ENCODE measurements at regions not wholly inside any gene's neighbourhood (a gene's known extent, or its start where the extent isn't known, plus 50 kb on each side); places are given as distances from the start of the nearest gene placed in this dataset.

DNA sequence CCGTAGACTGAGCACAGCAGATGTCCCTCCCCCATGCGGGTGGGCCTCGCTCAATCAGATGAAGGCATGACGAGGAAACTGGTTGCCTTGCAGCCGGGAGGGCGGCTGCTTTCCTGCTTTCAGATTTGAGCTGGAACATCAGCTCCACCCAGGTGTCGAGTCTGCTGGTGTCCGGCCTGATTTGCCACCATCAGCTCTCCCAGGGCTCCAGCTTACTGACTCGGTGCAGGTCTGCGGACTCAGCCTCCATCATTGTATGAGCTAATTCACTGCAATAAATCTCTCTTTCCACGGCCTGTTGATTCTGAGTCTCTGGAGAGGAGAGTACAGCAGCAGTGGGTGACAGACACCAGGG lies 156.2 kb downstream of the KIF26A start:
- CTCF ChIA-PET (ENCODE audit: low intra/inter-chr PET ratio) = no interaction called here
- POLR2A ChIA-PET = no interaction called here
- Histone ChIP-seq H3K4me1 (replicated peaks in 1 of 2; ENCODE audit: control insufficient read depth in 2 of 2, insufficient read depth in 2 of 2, low read length in 2 of 2) (no peaks in the 10 kb centered on the region), H3K79me2 (ENCODE audit: control insufficient read depth, insufficient read depth, low read length) (no peaks in the 10 kb centered on the region), H2AFZ (ENCODE audit: low read depth, low read length) (no peak overlapping the region), H3K9me1 (ENCODE audit: control insufficient read depth, insufficient read depth, low read length) (no peaks in the 10 kb centered on the region), H3K4me2 (ENCODE audit: insufficient read depth, low read length) (no peak overlapping the region), H4K20me1 (replicated peaks; ENCODE audit: control insufficient read depth, insufficient read depth, low read length) (no peaks in the 10 kb centered on the region), H3K36me3 (ENCODE audit: control insufficient read depth, insufficient read depth, low read length) (no peaks in the 10 kb centered on the region), H3K9me3 (replicated peaks; ENCODE audit: control insufficient read depth, insufficient read depth, low read depth, low read length) (no peaks in the 10 kb centered on the region), H3K4me3 (no peak overlapping the region), H3K9ac (ENCODE audit: insufficient read depth in 1 of 2, low read depth in 2 of 2, low read length in 2 of 2) (no peak overlapping the region), H3K27ac (ENCODE audit: extremely low read depth, low read depth, low read length) (no peak overlapping the region), H3K27me3 (ENCODE audit: control insufficient read depth in 2 of 2, insufficient read depth in 2 of 2, low read length in 2 of 2) (no peaks in the 10 kb centered on the region)
- ATAC-seq (no peak), FAIRE-seq (no peak), DNase-seq (ENCODE audit: extremely low read depth in 1 of 4, low spot score in 3 of 4) (no peak)
- TF ChIP-seq ZNF134 (CRISPR knock-in tag; conservative IDR thresholded peaks at IDR 0.05) (peak; percentile 99), MXI1 (IDR thresholded peaks at IDR 0.05; ENCODE audit: low read depth, low read length) (no peak)
- WGBS (ENCODE audit: insufficient coverage, low coverage, missing lambda C conversion rate) = 3% methylated on average over 8 of the region's 11 CpGs
- BruUV-seq (replicated peaks) = no TSS peak
- intact Hi-C loops (cut with micrococcal nuclease) = no loop called here
- in situ Hi-C loops (cut with MboI) = no loop called here

DNA sequence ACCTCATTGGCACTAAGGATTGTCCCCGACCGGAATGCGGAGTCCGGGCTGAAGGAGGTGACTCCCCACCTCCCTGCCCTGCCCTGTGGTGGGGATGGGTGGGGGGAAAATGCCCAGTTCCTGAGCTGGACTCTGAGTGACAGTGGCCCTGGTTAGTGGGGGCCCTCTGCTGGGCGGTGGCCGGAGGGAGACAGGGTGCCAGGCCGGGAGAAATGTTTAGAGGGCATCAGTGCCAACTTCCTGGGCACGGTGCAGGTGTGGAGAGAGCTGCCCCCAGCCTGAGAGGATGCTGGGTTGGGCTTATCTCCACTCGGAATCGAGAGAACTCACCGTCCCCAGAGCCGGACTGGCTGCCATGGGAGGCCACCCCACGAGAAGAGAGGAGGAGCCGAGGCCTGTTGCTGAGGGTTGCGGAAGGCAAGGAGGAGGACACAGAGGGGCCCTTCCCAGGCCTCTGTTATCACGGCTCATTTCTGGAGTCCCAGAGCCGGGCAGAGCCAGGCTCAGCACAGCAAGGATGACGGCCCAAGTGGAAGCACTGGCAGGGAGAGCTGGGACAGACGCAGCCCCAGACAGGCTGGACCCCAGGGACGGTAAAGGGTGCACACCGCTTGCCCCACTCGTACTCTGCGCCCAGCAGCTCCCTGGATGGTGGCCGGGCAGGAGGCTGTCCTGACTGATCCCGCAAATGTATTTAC lies 156.7 kb downstream of the KIF26A start:
- Histone ChIP-seq H3K36me3 (ENCODE audit: control insufficient read depth, insufficient read depth, low read length) (no peaks in the 10 kb centered on the region), H3K79me2 (ENCODE audit: control insufficient read depth, insufficient read depth, low read length) (no peaks in the 10 kb centered on the region), H3K9me1 (ENCODE audit: control insufficient read depth, insufficient read depth, low read length) (no peaks in the 10 kb centered on the region), H3K9ac (ENCODE audit: insufficient read depth in 1 of 2, low read depth in 2 of 2, low read length in 2 of 2) (no peak overlapping the region), H2AFZ (ENCODE audit: low read depth, low read length) (no peak overlapping the region), H3K4me1 (replicated peaks in 1 of 2; ENCODE audit: control insufficient read depth in 2 of 2, insufficient read depth in 2 of 2, low read length in 2 of 2) (no peaks in the 10 kb centered on the region), H3K27me3 (ENCODE audit: control insufficient read depth in 2 of 2, insufficient read depth in 2 of 2, low read length in 2 of 2) (no peaks in the 10 kb centered on the region), H3K9me3 (replicated peaks; ENCODE audit: control insufficient read depth, insufficient read depth, low read depth, low read length) (no peaks in the 10 kb centered on the region), H3K4me3 (no peak overlapping the region), H3K4me2 (ENCODE audit: insufficient read depth, low read length) (no peak overlapping the region), H4K20me1 (replicated peaks; ENCODE audit: control insufficient read depth, insufficient read depth, low read length) (no peaks in the 10 kb centered on the region), H3K27ac (ENCODE audit: extremely low read depth, low read depth, low read length) (no peak overlapping the region)
- WGBS (ENCODE audit: insufficient coverage, low coverage, missing lambda C conversion rate) = 2% methylated on average over 12 of the region's 25 CpGs
- ChIA-PET CTCF (ENCODE audit: low intra/inter-chr PET ratio) (no interaction called here), POLR2A (no interaction called here)
- ATAC-seq = no peak
- BruUV-seq (replicated peaks) = no TSS peak
- in situ Hi-C loops (cut with MboI) = no loop called here
- intact Hi-C loops (cut with micrococcal nuclease) = no loop called here
- no peak for FAIRE-seq
- DNase-seq (ENCODE audit: extremely low read depth in 1 of 4, low spot score in 3 of 4) = no peak
- TF ChIP-seq NCOA1 (IDR thresholded peaks at IDR 0.05; ENCODE audit: low read depth) = no peak

Measured in K562 (cell line).